ENCODE measurements at regions not wholly inside any gene's neighbourhood (a gene's known extent, or its start where the extent isn't known, plus 50 kb on each side); places are given as distances from the start of the nearest gene placed in this dataset.
"Not testable (repeated sequence)": the region's sequence is repeated elsewhere in the genome, so short reads cannot be mapped to it uniquely, and the experiment has no call there.

DNA sequence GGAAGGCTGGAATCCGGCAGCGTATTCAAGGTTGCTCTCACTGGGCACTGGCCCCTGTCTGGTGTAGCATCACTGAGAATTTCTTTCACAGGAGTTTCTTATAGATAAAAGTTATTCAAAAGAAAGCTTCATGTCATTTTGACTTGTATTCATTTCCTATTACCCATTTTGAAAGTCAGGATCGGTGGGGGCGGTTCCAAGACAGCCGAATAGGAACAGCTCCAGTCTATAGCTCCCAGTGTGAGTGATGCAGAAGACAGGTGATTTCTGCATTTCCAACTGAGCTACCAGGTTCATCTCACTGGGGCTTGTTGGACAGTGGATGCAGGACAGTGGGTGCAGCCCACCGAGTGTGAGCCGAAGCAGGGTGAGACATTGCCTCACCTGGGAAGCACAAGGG lies 51.5 kb upstream of the CDC42EP3 start:
- not testable (repeated sequence) for DNase-seq (ENCODE audit: low spot score)

- DNase-seq (ENCODE audit: low spot score), result no peak
Observed at GRCh38 chr2:37730037-37730818, 58.8 kb upstream of the CDC42EP3 start.

DNA sequence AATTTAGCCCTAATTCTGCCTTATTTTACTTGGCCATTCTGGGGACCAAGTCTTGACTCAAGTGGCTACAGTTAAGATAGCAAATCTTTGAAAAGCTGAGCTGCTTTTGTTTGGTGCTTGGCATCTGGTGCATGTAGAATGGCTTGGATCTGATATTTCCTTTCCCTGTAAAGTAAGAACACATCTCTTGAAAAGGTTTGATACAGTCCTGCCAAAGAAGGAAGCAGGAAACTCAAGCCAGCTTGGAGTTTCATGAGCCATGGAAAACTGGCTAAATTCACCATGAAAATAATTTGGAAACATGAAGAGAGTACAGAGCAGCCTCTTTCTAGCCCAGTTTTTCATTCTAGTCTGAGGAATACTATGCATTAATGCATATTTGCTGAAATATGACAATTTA lies 61.0 kb upstream of the CDC42EP3 start:
- not testable (repeated sequence) for DNase-seq (ENCODE audit: low spot score)

- DNase-seq (ENCODE audit: low spot score), result no peak
Observed at GRCh38 chr2:37733251-37733650, 61.8 kb upstream of the CDC42EP3 start.

DNA sequence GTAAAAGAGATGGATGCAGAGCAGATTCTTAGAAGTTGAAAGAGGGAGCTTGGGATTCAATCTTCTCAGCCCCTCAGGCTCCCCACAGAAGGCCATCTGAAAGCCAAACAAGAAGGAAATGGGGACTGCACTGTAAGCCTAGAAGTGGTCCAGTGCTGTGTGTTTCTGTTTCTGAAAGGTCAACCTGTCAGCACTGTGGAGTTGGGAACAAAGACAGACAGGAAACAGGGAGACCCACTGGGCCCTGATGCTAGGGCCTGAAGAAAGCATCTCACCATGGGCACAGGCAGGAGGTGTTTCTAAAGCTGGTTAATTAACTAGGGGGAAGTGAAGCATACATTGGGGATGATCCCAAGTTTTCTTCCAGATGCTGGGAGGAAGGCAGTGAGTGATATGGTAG lies 62.5 kb upstream of the CDC42EP3 start:
- DNase-seq (ENCODE audit: low spot score), result not testable (repeated sequence)

GRCh38 chr2:37734891-37735523 lies 63.6 kb upstream of the CDC42EP3 start:
- not testable (repeated sequence) for DNase-seq (ENCODE audit: low spot score)

DNA sequence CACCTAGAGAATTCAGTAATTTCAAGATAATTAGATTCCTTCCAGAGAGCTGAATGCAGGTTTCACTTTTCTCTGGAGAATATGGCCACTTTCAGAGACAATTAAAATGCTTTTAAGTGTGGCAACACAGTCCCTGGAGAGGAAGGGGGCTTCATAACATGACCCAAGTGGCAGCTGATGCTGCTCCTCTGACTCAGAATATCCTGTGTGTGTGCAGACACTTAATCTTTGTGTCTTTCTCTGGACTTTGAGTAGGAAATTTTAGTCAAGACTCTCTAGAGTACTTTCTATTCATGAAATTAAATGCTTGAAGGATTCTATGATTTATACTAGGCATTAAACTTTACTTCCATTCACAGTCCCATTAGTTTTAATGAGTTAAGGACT lies 64.1 kb upstream of the CDC42EP3 start:
- peak; percentile 16 for DNase-seq (ENCODE audit: low spot score)

- DNase-seq (ENCODE audit: low spot score), result no peak
Observed at GRCh38 chr2:37737507-37737906, 66.1 kb upstream of the CDC42EP3 start.

DNA sequence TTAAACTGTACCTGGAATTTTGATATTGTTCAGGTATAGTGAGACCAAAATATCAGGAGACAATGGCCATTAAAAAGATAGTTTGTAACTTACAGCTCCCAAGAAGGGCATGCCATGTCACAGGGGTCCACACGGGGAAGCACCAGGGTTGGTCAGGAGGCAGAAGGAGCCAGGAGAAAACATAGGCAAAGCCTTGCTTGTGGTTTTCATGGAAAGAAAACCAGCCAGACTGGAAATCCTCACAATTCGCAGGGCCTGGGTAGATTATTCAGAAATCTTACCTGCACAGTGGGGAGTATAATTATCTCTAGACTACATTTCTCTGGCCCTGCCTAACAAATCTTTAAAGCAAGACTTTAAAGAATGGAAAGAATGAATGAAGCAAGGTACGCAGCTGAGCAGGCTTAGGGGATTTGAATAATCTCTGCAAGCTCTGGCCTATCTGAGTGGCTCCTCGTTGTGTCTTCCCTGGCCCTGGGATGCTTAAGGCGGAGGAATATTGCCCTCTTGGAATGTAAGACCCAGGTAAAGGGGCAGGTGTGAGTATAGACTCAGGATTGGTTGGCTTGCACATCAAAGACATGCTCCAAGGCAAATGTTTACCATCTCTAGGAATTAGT lies 66.9 kb upstream of the CDC42EP3 start:
- DNase-seq (ENCODE audit: low spot score), result no peak

DNA sequence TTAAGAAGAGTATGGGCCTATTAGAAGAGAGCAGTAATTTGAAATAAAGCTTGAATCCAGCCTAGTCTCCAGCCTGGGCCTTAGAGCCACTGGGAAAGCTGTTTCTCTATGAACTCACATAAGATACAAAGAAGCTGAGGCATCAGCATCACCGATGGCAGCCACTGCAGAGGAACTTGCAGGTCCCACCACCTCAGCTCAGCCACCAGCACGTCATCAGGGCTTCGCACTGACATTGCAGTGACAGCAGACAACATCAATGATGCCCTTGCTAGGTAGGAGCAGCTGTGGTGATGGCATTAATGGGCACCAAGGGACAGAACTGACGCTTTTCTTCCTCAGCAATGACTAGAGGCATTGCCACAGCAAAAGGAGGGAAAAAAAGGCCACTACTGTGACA lies 67.7 kb upstream of the CDC42EP3 start:
- DNase-seq (ENCODE audit: low spot score), result no peak

GRCh38 chr2:37740164-37740739 lies 68.8 kb upstream of the CDC42EP3 start:
- DNase-seq (ENCODE audit: low spot score), result no peak

GRCh38 chr2:37742286-37742685 lies 70.8 kb upstream of the CDC42EP3 start:
- no peak for DNase-seq (ENCODE audit: low spot score)

DNA sequence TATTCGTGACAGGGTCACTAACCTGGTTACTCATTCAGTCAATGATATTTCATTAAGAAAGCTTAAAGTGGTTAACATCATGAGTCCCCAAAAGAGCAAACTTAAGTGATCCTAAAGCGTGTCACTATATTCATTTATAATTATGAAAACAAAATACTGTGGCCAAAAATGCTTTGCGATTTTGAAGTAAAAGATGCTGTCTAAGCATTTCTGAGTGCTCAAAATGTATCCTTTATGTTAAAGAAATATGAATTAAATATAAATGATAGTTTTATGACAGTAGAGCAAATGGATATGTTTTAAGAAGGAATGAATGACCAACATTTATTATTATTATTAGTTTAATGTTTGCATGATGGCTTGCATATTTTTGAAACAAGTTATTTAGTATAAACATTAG lies 72.6 kb upstream of the CDC42EP3 start:
- no peak for DNase-seq (ENCODE audit: low spot score)

GRCh38 chr2:37744961-37745360 lies 73.5 kb upstream of the CDC42EP3 start:
- DNase-seq (ENCODE audit: low spot score), result not testable (repeated sequence)

DNA sequence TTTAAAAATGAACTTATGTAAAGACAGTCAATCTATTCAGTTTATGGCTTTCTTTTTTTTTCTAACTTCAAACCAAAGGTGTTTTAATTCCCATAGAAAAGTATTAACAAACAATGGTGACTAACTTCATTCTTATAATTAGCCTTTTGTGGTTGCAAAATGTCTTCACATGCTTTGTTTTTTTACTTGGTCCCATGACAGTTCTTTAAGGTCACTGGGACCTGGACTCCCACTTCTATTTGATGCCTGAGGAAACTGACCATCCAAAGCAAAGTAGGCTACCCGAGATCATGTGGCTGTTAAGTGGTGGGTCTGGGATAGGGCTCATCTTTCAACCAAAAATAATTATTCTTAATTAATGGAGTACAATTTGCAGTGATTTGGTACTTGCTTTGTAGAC lies 74.6 kb upstream of the CDC42EP3 start:
- not testable (repeated sequence) for DNase-seq (ENCODE audit: low spot score)

DNA sequence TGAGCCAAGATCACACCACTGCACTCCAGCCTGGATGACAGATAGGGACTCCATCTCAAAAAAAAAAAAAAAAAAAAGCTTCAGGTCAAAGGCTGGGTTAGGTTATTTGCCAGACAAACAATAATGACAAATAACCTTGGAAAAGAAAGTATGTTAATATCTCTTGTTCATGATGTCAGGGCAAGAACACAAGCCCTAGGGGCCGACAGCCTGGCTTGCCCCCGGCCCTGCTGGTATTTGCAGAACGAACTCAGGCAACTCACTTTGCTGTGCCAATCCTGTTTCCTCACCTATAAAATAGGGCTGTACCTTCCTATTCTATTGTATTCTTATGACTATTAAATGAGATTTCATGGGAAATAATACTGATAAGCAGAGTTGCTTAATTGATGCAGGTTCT lies 75.4 kb upstream of the CDC42EP3 start:
- DNase-seq (ENCODE audit: low spot score), result no peak

GRCh38 chr2:37748541-37748940 lies 77.1 kb upstream of the CDC42EP3 start:
- DNase-seq (ENCODE audit: low spot score), result no peak

DNA sequence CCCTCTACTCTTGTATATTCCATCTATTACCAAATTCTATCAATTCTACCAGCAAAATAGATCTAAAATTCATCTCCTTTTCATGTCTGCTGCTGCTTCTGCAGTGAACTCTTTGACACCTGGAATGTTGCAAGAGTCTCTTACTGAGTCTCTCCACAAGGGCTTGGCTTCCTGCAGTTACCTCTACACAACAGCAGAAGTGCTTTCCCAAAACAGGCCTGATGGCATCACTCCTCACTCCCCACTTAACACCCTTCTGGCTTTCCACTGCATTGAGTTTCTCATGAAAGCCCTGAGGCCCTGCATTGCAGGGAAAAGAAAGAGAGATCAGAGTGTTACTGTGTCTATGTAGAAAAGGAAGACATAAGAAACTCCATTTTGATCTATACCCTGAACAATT lies 78.8 kb upstream of the CDC42EP3 start:
- DNase-seq (ENCODE audit: low spot score), result not testable (repeated sequence)

DNA sequence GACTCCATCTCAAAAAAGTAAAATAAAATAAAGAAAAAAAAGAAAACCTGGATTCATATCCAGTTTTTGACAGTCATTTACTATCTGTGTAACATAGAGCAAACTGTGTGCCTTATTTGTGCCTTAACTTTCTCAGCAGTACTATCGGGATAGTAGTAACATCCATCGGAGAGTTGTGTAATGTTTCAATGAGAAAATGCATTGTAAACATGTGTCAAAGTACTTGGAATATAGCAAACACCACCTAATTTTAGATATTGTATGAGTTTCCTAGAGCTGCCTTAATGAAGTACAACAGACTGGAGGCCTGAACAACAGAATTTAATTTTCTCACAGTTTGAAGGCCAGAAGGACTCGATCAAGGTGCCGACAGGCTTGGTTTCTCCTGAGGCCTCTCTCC lies 81.3 kb upstream of the CDC42EP3 start:
- DNase-seq (ENCODE audit: low spot score), result no peak

DNA sequence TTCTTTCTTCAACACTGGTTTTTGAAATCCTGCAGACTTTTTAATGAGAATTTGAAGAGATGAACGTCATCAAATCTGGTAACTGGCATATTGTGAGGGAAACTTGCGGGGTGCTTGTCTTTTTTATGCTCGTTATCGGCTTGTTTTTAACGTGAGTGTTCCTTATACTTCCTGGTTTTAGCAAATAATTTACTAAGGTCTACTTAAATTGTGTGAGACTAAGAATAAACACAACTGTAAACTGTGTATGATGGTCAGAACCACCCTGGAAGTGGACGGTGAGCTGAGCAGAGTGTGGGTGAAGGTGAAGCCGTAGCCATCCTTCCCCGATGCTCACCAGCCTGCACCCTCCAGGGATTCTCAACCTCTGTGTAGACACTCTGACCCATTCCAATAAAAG lies 82.3 kb upstream of the CDC42EP3 start:
- DNase-seq (ENCODE audit: low spot score), result no peak

DNA sequence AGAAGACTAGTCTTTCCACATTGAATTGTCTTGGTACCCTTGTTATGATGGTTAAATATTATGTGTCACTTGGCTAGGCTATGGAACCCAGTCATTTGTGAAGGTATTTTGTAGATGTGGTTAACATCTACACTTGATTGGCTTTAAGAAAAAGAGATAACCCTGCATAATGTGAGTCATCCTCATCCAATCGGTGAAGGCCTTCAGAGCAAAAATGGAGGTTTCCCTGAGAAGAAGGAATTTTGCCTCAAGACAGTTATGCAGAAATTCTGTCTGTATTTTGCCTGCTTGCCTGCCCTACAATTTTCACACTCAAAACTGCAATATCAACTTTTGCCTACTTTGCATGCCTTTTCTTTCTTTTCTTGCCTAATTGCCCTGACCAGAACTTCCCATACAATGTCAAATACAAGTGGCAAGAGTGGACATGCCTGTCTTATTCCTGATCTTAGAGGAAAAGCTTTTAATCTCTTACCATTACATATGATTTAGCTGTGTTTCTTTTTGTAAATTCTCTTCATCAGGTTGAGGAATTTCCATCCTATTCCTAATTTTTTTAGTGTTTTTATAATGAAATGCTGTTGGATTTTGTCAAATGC lies 84.6 kb upstream of the CDC42EP3 start:
- not testable (repeated sequence) for DNase-seq (ENCODE audit: low spot score)

- not testable (repeated sequence) for DNase-seq (ENCODE audit: low spot score)
Observed at GRCh38 chr2:37757456-37757855, 86.0 kb upstream of the CDC42EP3 start.
